ENCODE measurements at regions not wholly inside any gene's neighbourhood (a gene's known extent, or its start where the extent isn't known, plus 50 kb on each side); places are given as distances from the start of the nearest gene placed in this dataset.

- TF ChIP-seq POLR2A (IDR thresholded peaks at IDR 0.05) (no peak), CTCF (IDR thresholded peaks at IDR 0.05) (no peak)
Observed at GRCh38 chr4:117527601-117528000, 442.2 kb upstream of the TRAM1L1 start.

All from Peyer's patch (tissue), 4 donors.